Left renal pelvis (tissue), 4 donors: ENCODE measurements at regions not wholly inside any gene's neighbourhood (a gene's known extent, or its start where the extent isn't known, plus 50 kb on each side); places are given as distances from the start of the nearest gene placed in this dataset.
"Not testable (repeated sequence)": the region's sequence is repeated elsewhere in the genome, so short reads cannot be mapped to it uniquely, and the experiment has no call there.

ENCODE experiments used
- DNase-seq, 4 donors: peaks; one replicate each; pipeline ENCODE4 v3.0.0-alpha.2; 2013; ENCODE audit warnings: low read depth in 4 of 4, low spot score in 3 of 4

DNA sequence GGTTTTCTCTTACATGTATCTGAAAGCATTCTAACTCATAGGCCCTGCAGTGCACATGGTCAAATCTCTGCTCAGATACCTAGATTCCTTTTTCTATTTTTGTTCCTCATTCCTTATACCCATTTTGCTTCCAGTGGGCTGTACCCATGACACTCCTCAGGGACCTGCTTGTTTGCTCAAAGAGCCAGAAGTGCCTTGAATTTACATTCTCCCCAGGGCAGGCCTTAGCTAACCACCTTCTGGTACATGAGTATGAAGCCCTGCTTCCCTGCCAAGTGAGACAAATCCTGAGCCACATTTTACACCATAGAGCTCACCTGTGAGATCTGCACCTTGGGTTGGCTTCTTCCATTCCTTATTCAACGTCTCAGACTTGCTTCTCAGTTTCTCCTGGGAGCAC, 326.6 kb upstream of the SASH1 start:
- no peak for DNase-seq

DNA sequence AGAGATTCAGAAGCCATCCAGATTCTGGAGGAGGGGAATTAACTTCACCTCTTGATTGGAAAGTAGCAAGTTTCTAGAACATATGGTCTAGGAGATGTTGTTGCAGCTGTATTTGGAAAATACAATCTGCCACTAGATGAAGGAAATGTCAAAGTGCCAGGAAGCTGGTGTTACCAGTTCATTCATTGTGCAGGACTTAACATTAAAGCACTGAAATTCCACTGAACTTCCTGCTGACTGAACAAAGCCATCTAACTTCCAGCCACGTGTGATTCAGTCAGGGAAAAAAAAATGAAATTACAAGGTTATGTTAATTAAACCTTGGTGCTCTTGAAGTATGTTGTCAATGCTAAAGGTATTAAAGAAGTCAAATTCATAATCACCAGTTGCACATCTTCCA, 321.5 kb upstream of the SASH1 start:
- no peak for DNase-seq

DNA sequence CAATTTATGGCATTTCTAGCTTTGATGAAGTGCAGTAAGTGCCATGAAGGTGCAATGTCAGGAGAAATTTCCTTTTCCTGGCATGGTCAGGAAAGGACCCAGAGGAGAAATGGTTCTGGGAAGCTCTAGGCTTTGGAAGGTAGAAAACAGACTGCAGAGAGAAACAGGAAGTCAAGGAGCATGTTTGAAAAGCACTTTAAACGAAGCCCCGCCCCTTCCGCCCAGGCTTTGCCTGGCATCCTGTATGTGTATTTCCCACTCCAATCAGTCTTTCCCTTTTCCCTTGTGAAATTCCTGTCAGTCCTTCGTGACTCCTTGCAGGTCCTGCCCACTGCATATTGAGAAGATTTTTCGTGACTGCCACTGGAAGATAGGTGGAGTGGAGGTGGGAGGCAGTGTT, 320.9 kb upstream of the SASH1 start:
- DNase-seq, result no peak

DNA sequence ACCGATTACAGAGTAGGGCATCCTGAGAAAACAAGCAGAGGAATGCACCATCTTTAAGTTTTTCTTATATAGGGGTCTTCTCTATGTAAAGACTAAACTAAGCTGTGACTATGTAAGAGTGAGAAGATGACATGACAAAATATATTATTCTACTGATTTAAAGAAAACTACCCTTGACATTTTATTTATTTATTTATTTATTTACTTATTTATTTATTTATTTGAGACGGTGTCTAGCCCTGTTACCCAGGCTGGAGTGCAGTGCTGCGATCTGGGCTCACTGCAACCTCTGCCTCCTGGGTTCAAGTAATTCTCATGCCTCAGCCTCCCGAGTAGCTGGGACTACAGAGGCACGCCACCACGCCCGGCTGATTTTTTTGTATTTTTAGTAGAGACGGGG, 320.4 kb upstream of the SASH1 start:
- not testable (repeated sequence) for DNase-seq

DNA sequence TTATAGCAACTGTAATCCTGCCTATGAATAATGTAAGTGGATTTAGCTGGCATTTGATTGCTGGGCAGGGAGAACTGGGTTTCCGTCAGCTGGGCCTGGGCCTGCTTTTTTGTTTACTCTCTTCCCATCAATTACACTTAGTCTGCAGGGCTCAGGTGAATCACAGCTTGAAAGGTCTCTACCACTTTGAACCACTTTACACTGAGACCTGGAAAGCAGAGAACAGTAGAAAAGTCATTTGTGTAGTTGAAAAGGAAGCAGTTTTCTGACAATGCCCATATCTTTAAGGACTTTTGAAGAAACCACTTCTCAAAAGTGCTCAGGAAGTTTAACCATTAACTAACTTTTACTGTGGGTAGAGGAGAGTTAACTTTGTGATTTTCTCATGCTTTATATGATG, 315.4 kb upstream of the SASH1 start:
- DNase-seq, result no peak

DNA sequence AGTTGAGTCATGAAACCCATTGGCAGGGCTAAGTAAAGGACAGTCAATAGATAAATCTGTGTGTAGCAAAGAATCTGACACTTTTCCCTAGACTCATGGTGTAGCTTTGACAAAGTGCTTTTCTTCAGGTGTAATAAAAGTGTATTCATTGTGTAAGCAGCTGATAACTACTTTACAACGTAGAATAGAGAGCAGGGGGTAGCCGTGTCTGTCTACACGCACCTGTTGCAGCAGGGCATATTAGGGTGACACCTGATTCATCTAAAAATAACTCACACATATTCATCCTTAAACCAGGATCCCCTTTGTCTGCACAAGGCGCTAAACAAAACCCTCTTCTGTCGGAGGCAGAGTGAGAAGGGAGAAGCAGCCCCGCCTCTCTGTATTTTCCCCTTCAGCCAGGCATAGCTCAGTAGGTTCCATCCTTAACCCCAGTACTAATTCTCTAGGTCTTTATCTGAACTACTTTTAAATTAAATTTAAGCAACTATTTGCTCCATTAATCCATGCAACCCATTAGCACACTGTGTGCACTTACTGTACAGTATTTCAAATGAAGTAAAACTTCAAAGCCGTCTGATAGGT, 306.7 kb upstream of the SASH1 start:
- DNase-seq, result no peak

DNA sequence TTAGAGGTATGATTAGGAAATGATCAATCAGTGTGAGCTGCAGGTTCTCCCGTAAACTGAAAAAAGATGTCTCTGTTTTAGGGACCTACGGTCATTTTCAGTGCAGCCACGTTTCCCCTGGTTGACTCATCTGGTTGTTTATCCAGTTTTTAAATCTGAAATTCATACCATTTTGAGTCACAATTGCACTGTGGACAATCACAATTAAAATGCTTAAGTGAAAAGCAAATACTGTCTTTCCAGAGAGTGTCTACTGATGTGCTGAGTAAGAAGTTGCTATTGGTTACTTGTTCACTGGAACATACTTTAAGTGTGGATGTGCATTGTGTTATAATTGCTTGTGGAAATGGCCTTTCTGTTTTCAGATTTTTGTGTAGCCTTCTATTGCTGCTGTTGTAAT, 305.1 kb upstream of the SASH1 start:
- DNase-seq, result no peak

DNA sequence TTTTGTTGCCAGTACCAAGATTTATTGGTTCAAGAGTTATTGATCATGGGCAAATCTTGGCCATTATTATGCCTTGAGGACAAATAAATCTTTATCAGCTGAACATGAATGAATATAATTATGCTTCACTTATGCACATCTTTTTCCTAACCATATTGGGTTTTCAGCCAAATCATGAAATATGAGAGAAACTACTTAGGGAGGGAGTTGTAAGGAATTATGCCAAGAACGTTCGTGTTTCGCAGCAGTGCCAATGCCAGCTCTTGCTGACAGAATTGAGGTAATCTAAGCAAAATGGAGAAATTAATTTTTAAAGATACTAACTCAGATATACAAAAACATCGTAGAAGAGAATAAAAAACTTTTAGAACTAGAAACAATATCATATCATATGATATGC, 301.1 kb upstream of the SASH1 start:
- DNase-seq, result no peak

DNA sequence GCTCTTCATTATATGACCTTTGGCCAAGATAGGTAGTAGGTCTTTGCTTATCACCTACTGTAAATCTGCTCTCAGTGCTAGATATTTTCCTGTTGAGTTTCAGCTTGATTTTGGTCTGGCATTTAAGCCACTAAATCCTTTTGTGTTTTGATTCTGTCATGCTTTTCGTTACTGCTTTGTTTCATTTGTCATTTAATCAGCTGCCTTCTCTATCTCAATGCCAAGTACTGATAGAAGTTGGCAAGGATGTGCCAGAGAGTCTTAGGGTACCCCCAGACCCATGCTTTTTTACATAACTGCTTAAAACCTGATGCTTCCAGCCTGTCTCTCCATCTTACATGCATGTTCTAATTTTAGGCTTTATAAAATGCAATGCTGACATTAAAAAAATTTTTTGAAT, 300.1 kb upstream of the SASH1 start:
- no peak for DNase-seq

DNA sequence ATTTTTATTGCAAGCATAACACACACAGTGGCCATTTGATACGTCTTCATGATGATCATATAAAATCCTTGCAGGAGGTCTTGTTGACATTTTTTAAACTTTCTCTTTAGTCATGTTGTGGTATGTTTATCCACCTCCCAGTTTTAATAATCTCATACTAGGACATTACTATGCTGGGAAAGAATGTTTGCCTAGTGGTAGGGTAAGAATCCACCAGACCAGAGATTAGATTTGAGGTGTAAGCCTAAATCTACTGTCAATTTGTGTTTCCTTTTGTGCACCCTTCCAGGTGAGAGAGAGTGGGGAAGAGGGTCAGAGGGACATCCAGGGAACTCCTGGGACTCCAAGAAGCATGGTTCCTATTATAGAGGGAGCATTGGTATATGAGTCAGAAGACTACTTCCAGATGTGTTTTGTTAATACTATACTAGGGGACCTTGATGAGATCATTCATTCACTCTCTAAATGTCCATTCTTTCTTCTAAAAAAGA, 298.3 kb upstream of the SASH1 start:
- no peak for DNase-seq

DNA sequence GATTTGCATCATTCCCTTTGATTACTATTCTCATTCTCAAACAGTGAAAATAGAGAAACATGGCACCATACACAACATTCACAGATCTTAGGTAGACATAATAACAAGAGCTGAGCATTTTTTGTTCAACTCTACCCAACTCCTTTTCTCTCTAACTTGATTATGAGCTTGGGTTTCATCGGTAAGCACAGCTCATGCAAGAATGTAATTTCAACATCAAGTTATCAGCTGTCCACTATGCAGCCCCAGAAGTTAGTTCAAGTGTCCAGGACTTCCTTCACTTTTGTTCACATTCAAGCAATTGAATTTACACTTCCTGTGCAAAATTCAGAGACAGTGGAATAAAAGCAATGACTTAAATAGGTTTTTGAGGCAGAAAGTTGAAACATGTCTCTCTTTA, 297.7 kb upstream of the SASH1 start:
- DNase-seq, result no peak

DNA sequence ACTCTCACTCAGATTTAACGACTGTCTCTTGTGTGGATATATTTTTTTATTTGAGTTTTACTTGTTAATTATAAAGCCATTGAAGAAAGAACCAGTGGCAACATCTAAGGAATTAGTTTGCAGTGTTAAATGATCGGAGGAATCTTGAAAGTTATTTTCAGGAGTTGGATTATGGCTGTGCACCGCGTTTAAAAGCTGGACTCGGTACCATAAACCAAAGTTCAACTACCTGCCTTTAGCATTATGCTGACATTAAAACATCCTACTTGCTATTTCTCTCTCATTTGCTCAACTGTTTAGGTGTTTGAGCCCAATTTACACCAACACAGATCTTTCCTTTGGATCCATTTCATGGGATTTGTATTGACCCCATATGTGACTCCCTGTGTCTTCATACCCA, 289.4 kb upstream of the SASH1 start:
- no peak for DNase-seq

DNA sequence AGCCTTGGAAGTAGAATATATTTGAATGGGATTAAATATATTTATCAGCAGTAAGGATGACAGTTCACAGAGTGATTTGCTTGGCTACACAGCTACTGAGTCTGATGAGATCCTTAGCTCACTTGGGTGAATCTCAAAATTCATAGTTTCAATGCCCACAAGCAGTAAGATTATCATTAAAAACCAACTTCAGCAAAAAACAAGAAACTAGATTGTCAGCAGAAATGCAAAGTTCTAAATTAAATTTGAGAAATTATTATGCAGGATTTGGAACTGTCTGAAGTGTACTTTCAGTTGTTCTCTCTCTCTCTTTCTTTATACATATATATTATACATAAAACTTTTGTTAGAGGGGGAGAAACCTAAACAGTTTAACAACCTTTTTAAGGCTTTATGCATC, 288.8 kb upstream of the SASH1 start:
- no peak for DNase-seq

DNA sequence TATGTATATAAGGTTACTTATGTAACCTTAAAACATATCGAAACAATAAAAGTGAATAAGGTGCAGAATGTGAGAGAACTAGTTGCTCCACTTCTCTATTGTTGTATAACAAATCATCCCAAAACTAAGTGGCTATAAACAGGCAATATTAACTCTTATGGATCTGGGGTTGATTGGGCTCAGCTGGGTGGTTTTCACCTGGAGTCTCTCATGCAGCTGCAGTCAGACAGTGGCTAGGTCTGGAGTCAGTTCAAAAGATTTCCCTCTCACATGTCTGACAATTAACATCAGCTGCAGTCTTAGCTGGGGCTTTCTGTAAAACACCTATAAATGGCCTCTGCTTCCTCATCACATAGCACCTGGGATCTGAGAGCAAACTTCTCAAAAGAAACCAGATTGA, 288.4 kb upstream of the SASH1 start:
- no peak for DNase-seq

DNA sequence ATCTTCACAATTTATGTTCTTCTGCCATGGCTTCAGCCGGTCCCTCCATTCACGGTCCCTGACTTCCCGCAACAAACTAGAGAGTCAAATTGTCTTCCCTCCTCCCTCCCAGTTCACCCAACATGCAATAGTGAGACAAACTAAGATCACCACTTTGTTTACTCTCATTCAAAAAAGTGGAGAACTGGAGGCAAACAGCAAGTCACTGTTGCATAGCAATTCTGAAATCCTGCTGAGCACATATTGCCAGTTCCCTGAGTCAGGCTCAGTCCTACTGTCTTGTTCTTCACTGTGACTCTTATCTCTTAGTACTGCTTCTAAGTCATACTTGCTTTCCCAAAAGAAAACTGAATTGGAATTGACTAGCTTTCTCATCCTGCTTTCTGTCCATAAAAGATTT, 287.2 kb upstream of the SASH1 start:
- DNase-seq, result no peak

DNA sequence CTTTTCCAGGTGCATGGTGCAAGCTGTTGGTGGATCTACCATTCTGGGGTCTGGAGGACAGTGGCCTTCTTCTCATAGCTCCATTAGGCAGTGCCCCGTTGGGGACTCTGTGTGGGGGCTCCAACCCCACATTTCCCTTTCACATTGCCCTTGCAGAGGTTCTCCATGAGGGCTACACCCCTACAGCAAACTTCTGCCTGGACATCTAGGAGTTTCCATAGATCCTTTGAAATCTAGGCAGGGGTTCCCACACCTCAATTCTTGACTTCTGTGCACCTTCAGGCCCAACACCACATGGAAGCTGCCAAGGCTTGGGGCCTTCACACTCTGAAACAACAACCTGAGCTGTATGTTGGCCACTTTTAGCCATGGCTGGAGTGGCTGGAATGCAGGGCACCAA, 282.8 kb upstream of the SASH1 start:
- DNase-seq, result no peak

DNA sequence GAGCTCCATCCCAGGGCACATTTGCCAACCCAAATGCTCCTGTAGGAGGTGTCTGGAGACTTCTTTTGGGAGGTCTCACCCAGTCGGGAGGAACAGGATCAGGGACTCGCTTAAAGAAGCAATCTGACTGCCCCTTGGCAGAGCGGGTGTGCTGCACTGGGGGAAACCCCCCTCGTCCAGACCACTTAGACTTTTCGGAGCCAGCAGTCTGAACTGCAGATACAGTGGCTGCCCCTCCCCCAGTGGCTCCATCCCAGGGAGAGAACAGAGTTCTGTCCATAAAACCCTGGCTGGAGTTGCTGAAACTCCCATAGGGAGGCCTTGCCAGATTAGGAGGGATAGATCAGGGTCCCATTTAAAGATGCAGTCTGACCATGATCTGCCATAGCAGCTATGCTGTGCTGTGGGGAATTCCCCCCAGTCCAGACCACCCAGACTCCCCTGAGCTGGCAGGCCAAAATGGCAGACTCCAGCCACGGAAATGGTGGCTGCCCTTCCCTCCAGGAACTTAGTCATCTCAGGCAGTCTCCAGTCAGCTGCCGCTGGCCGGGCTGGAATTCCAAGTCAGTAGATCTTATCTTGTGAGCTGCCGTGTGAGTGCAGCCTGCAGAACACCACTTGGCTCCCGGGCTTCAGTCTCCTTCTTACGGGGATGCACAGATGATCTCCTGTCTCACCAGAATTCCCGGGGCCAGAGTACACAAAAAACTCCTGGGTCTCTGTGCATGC, 278.1 kb upstream of the SASH1 start:
- no peak for DNase-seq

DNA sequence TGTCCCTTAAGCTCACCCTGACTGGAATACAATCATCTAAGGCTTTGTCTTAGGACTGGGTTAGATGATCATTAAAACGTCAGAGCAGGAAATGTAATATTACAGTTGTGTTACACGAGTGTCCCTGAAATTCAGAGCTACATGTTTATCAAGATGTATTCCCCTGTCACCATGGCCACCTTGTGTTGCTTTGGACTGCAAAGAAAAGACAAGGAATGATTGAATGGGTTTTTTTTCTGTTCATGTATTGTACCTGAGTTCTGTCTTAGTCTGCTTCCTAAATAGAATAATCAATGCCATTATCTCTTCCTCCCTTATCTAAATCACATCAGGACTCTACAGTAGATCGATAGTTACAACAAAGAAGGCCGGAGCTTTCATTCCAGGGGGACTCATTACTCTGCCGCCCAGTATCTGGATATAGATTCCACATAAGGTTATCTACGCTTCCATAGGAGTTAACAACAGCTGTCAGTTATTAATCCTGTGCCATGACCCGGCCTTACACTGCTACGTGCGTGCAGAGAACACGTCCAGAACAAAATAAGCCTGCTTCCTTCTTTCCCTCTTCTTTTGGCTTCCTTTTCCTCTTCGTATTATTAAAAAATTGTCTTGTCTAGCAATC, 274.1 kb upstream of the SASH1 start:
- no peak for DNase-seq

DNA sequence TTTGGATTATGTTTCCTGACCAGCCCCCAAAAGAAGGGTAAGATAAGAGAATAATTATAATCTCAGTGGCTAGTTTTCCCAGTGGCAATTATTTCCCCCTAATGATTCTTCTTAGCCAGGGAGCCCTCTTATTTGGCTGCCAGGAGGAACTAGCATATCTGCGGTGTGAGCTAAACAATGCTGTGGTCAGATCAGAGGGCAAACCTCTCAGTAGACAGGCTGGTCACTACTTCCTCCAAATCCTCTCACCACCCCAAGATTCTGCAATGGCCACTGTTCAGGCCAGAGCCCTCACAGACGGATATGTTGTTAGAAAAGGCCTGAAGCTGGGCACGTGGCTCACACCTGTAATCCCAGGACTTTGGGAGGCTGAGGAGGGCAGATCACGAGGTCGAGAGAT, 273.4 kb upstream of the SASH1 start:
- DNase-seq, result no peak

DNA sequence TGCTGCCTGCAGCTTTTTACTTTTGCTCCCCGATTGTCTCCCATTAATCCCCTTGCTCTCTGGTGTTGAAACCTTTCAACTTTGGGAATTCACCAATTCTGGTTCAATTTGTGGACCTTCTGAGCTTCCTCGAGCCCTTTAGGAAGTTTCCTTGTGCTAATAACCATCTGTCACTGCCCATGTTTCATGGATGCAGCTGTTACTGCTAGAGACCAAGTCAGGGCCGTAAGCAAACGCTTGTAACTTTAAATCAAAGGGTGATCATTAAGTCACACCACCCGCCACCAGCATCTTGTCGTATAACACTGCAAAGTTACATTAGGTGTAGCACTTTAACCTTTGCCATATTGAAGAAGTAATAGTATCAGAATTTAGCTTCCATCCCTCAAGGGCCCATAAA, 268.3 kb upstream of the SASH1 start:
- DNase-seq, result no peak

DNA sequence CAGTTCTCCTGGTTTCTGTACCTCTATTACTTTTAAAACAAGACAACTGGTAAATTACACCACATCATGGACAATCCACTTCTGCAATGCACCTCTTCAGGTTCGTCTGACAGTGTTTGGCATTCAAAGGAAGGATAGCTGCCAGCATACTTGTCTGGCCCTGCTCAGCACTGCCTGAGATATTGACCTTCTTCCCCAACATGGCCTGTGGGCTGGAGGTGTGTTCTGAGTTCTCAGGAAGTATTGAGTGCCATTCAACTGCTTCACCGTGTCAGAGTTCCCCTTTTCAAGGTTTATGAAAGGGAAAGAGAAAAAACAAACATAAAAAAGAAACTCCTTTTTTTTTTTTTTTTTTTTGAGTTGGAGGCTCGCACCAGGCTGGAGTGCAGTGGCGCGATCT, 267.9 kb upstream of the SASH1 start:
- DNase-seq, result no peak

DNA sequence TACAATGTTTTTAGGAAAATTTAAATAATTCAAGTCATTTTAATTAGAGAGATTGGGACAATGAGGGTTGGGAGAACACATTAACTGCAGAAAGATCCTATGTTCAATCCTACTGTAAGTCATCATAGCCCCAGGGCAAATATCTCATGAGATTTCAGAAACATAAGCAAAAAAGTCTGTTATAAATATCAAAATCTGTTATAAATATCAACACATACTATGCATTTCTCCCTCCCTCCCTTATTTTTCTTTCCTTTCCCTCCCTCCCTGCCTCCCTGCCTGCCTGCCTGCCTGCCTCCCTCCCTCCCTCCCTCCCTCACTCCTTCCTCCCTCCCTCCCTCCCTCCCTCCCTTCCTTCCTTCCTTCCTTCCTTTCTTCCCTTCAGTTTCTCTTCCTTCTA, 267.3 kb upstream of the SASH1 start:
- no peak for DNase-seq
